OCI-LY3 (cell line): ENCODE measurements at regions not wholly inside any gene's neighbourhood (a gene's known extent, or its start where the extent isn't known, plus 50 kb on each side); places are given as distances from the start of the nearest gene placed in this dataset.
"Not testable (repeated sequence)": the region's sequence is repeated elsewhere in the genome, so short reads cannot be mapped to it uniquely, and the experiment has no call there.

ENCODE experiments used
- H2AFZ ChIP-seq: fragments of 200-600, 300-600 bp; shearing (Covaris generic); 2 replicates; pipeline ENCODE4 v1.6.0; 2014; ENCODE audit warnings: antibody characterized with exemption, low read depth, low read length
- H3K27ac ChIP-seq: fragments of 200-600, 300-600 bp; sonication (generic); 2 replicates; pipeline ENCODE4 v1.5.1; 2014; ENCODE audit warnings: mild to moderate bottlenecking, low read length, moderate library complexity, mixed read lengths
- H3K27me3 ChIP-seq: fragments of 200-600, 300-600 bp; sonication (generic); 2 replicates; pipeline ENCODE4 v1.6.1; 2014; ENCODE audit warnings: low read depth, low read length, mixed read lengths
- H3K36me3 ChIP-seq: fragments of 200-600, 300-600 bp; sonication (generic); replicated peaks from 2 replicates; pipeline ENCODE3; 2014; ENCODE audit warnings: low read depth, low read length, mixed read lengths
- H3K4me1 ChIP-seq: fragments of 300-600, 200-600 bp; sonication (generic); 2 replicates; pipeline ENCODE4 v1.6.1; 2014; ENCODE audit warnings: low read length, mixed read lengths
- H3K4me2 ChIP-seq: fragments of 200-600, 300-600 bp; sonication (generic); 2 replicates; pipeline ENCODE4 v1.6.1; 2014; ENCODE audit warnings: low read length, mixed read lengths
- H3K4me3 ChIP-seq: fragments of 300-600, 200-600 bp; sonication (generic); 2 replicates; pipeline ENCODE4 v1.5.1; 2014; ENCODE audit warnings: antibody characterized with exemption, mild to moderate bottlenecking, low read length, moderate library complexity
- H3K79me2 ChIP-seq: fragments of 300-600, 200-600 bp; shearing (Covaris generic); 2 replicates; pipeline ENCODE4 v1.6.1; 2014; ENCODE audit warnings: mild to moderate bottlenecking, low read length, mixed read lengths
- H3K9ac ChIP-seq: fragments of 300-600, 200-600 bp; shearing (Covaris generic); 2 replicates; pipeline ENCODE4 v1.6.0; 2014; ENCODE audit warnings: mild to moderate bottlenecking, low read length, moderate library complexity
- H3K9me3 ChIP-seq: fragments of 200-600, 300-600 bp; shearing (Covaris generic); 2 replicates; pipeline ENCODE4 v1.6.1; 2014; ENCODE audit warnings: low read length, mixed read lengths; ENCODE audit not compliant: insufficient read depth
- H4K20me1 ChIP-seq: fragments of 200-600, 300-600 bp; sonication (generic); 2 replicates; pipeline ENCODE4 v1.6.1; 2016; ENCODE audit warnings: low read length, mixed read lengths; ENCODE audit not compliant: insufficient read depth
- EZH2phosphoT487 ChIP-seq: fragments of 200-600 bp; shearing (Covaris generic); IDR thresholded peaks from 2 replicates; pipeline ENCODE4 v1.6.1; 2018; ENCODE audit warnings: antibody characterized with exemption, mixed run types, low read depth
- TF ChIP-seq, protein P1 (sequence below): fragments of 200-600, 300-600 bp; sonication (generic); IDR thresholded peaks from 2 replicates; pipeline ENCODE4 v1.5.1; 2014; ENCODE audit warnings: antibody characterized with exemption, low read length, low read depth

DNA sequence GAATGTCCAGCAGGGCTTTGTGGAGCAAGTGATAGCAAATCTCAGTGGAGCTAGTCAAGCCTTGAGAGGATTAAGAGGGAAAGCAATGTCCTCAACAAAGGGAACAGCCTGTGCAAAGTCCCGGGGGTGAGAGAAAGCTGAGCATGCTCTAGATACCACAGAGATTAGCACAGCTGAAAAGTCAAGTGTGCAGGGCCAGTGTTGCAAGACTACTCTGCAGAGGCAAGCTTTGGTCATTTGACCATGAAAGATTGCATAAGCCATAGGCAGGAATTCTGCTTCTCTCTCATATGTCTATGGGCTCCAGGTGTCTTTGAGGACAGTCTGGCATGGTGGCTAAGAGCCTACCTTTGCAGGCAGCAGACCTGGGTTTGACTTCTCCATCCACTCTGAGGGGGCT, 181.0 kb upstream of the JUN start:
- Histone ChIP-seq H3K9me3 (no peaks in the 10 kb centered on the region), H3K79me2 (no peaks in the 10 kb centered on the region), H3K36me3 (no peaks in the 10 kb centered on the region), H3K27ac (no peak overlapping the region), H4K20me1 (no peaks in the 10 kb centered on the region), H3K9ac (no peak overlapping the region), H3K4me2 (no peak overlapping the region), H3K4me1 (peaks cover 30% of the 10 kb centered on the region), H3K27me3 (no peaks in the 10 kb centered on the region), H3K4me3 (no peak overlapping the region), H2AFZ (no peak overlapping the region)
- TF ChIP-seq, protein P1, sequence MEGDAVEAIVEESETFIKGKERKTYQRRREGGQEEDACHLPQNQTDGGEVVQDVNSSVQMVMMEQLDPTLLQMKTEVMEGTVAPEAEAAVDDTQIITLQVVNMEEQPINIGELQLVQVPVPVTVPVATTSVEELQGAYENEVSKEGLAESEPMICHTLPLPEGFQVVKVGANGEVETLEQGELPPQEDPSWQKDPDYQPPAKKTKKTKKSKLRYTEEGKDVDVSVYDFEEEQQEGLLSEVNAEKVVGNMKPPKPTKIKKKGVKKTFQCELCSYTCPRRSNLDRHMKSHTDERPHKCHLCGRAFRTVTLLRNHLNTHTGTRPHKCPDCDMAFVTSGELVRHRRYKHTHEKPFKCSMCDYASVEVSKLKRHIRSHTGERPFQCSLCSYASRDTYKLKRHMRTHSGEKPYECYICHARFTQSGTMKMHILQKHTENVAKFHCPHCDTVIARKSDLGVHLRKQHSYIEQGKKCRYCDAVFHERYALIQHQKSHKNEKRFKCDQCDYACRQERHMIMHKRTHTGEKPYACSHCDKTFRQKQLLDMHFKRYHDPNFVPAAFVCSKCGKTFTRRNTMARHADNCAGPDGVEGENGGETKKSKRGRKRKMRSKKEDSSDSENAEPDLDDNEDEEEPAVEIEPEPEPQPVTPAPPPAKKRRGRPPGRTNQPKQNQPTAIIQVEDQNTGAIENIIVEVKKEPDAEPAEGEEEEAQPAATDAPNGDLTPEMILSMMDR, result no peak
- TF ChIP-seq EZH2phosphoT487, result no peak

DNA sequence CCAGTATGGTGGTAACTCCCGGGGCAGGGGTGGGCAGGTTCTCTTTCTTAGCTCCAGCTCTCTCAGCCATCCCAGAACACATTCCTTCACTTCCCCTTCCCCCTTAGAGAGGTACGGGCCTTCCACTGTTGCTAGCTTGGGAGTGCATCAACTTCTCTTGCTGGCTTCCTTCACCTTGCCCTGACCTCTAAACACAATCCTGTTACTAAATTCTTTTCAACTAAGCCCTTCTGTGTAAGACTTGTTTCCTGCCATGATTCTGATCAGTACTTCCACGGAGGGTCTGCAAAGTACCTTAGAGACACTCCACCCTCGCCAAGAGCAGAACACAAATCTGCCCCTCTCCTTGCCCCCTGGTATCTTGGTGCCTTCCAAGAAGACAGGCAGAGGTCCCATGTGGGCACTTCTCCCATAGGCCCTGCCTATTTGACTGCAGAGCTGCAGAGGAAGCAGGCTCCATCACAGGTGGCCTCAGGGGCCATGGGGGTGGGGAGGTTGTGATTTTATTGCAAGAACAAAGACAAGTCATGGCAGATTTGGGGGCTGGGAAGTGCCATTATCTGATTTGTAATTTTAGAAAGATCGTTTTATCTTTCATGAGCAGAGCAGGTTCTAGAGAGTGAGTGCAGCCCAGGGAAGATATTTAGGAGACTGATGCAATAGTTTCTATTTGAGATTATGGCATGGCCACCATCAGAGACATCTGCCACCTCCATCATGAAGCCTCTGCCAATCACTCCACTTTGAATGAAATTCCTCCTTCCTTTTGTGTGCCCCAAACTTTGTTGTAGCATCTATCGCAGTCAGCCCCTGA, 182.5 kb upstream of the JUN start:
- Histone ChIP-seq H3K4me2 (no peak overlapping the region), H3K27ac (no peak overlapping the region), H3K27me3 (no peaks in the 10 kb centered on the region), H3K79me2 (no peaks in the 10 kb centered on the region), H4K20me1 (no peaks in the 10 kb centered on the region), H3K36me3 (no peaks in the 10 kb centered on the region), H3K4me1 (peaks cover 30% of the 10 kb centered on the region), H3K9me3 (no peaks in the 10 kb centered on the region), H3K9ac (no peak overlapping the region), H2AFZ (no peak overlapping the region), H3K4me3 (no peak overlapping the region)
- TF ChIP-seq, protein P1, result no peak
- no peak for TF ChIP-seq EZH2phosphoT487

DNA sequence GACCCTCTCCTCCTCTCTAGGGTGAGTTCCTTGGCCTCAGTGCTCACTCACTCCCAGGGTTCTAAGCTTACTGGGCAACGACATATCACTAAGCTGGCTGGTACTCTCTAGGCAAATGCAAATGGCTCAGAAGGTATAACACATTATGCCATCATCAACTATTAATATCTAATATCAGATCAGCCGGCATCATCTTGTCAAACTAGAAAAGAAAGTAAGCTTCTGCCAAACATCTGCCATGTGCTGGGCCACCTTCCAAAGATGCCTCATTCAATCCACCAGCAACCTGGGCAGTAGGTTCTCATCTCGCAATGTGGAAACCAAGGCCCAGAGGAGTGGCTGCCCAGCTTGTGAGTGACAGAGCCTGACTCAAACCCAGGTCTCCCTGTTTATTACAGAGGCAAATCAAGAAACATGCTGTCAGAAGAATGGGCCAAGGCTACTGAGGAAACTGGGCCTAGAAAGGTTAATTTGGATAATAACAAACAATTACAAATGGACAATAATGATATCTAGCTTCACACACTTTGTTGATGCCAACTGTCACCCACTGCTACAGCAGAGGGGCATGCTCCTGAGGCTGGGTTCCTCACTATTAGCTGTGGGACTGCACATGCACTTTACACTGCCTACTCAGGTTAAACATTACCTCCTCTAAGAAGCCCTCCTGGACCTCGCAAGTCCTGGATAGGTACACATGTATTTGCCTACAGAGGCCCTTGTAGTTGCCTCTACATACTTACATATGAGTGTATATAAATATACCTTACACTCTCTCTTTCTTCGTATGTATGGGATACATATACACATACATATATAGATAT, 183.3 kb upstream of the JUN start:
- H3K36me3 ChIP-seq, result no peaks in the 10 kb centered on the region
- H3K4me2 ChIP-seq, result no peak overlapping the region
- no peak overlapping the region for H3K27ac ChIP-seq
- H4K20me1 ChIP-seq, result no peaks in the 10 kb centered on the region
- no peaks in the 10 kb centered on the region for H3K9me3 ChIP-seq
- H3K4me3 ChIP-seq, result no peak overlapping the region
- H2AFZ ChIP-seq, result no peak overlapping the region
- H3K4me1 ChIP-seq, result peaks cover 30% of the 10 kb centered on the region
- no peak overlapping the region for H3K9ac ChIP-seq
- H3K27me3 ChIP-seq, result no peaks in the 10 kb centered on the region
- no peaks in the 10 kb centered on the region for H3K79me2 ChIP-seq
- TF ChIP-seq EZH2phosphoT487, result no peak
- TF ChIP-seq, protein P1, result no peak

DNA sequence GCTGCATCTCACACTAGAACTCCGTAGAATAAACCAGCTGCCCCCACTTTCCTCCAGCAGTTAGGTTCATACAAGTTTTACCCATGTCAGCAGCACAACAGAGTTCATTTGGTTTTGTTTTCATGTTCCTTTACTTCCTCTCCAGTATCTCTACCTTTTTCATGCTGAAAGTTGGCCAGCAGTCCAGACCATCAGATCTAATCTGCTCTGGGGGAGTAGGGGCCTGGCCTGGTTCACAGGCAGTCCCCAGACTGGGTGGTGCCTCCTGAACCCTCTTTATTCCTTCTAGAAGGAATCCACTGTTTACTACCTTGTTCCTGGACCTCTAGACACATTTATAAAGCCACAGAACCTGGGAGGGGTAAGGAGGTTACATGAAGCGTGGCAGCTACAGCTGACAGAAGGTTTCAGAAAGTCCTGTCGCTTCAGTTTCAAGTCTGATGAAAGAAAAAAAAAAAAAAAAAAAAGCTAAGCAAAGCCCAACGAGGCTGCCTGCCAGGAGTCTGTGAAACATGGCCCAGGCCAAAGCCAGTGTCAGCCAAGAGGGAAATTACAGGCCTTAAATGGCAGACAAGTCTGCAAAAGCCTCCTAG, 184.6 kb upstream of the JUN start:
- H2AFZ ChIP-seq, result peak overlapping the region; percentile 99
- no peaks in the 10 kb centered on the region for H4K20me1 ChIP-seq
- no peaks in the 10 kb centered on the region for H3K79me2 ChIP-seq
- no peaks in the 10 kb centered on the region for H3K27me3 ChIP-seq
- H3K4me1 ChIP-seq, result peaks cover 30% of the 10 kb centered on the region
- peak overlapping the region; percentile 62 for H3K9ac ChIP-seq
- H3K36me3 ChIP-seq, result no peaks in the 10 kb centered on the region
- H3K4me3 ChIP-seq, result peak overlapping the region; percentile 58
- H3K4me2 ChIP-seq, result peak overlapping the region; percentile 78
- H3K9me3 ChIP-seq, result no peaks in the 10 kb centered on the region
- no peak for TF ChIP-seq EZH2phosphoT487
- TF ChIP-seq, protein P1, result no peak
- H3K27ac ChIP-seq, result peak overlapping the region; percentile 94

DNA sequence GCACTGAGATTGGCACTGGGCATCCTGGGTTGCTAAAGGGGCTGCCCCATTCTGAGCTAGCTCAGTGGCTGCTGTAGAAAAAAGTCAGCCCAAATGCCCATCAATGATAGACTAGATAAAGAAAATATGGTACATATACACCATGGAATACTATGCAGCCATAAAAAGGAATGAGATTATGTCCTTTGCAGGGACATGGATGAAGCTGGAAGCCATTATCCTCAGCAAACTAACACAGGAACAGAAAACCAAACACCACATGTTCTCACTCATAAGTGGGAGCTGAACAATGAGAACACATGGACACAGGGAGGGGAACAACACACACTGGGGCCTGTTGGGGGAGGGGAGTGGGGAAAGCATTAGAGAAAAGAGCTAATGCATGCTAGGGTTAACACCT, 185.3 kb upstream of the JUN start:
- peak overlapping the region; percentile 94 for H3K27ac ChIP-seq
- peak overlapping the region; percentile 78 for H3K4me2 ChIP-seq
- H3K9me3 ChIP-seq, H3K27me3 ChIP-seq, H4K20me1 ChIP-seq, H3K36me3 ChIP-seq, H3K79me2 ChIP-seq, H2AFZ ChIP-seq: not testable (repeated sequence)
- peak overlapping the region; percentile 58; the same call in 1 of the 2 replicates for H3K4me3 ChIP-seq
- H3K4me1 ChIP-seq, result peaks cover 30% of the 10 kb centered on the region
- H3K9ac ChIP-seq, result peak overlapping the region; percentile 62; the same call in 1 of the 2 replicates
